ENCODE measurements at regions not wholly inside any gene's neighbourhood (a gene's known extent, or its start where the extent isn't known, plus 50 kb on each side); places are given as distances from the start of the nearest gene placed in this dataset.
A peak's percentile ranks its signal among the peaks of the same experiment; 100 is the strongest.
"Not testable (repeated sequence)": the region's sequence is repeated elsewhere in the genome, so short reads cannot be mapped to it uniquely, and the experiment has no call there.

DNA sequence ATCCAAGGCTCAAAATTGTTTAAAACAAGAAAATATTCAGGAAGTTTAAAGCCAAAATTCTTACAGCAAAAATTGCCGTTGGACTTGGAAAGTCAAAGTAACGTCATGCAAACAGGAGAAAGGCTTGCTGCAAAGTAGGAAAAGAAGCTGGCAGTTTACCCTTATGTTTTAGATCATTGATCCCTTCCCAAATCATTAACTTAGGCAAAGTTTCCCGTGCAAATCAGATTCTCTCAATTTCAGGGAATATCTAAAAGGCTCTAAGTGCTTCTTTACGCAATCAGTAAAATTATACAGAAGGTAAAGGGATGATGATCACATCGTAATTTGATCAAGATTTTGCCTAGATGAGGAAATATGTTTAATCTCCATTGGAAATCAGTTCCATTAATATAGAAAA, 197.5 kb downstream of the ALDH8A1 start:
- no peaks in the 10 kb centered on the region for H3K36me3 ChIP-seq
- H3K4me3 ChIP-seq, result no peak overlapping the region
- H3K4me1 ChIP-seq, result peaks cover 0 to 14% (median 0%) of the 10 kb centered on the region in 3 donors
- 79 to 86% methylated on average over 5 of the region's 5 CpGs for WGBS, 2 donors
- no peak for DNase-seq
- TF ChIP-seq, protein P1, sequence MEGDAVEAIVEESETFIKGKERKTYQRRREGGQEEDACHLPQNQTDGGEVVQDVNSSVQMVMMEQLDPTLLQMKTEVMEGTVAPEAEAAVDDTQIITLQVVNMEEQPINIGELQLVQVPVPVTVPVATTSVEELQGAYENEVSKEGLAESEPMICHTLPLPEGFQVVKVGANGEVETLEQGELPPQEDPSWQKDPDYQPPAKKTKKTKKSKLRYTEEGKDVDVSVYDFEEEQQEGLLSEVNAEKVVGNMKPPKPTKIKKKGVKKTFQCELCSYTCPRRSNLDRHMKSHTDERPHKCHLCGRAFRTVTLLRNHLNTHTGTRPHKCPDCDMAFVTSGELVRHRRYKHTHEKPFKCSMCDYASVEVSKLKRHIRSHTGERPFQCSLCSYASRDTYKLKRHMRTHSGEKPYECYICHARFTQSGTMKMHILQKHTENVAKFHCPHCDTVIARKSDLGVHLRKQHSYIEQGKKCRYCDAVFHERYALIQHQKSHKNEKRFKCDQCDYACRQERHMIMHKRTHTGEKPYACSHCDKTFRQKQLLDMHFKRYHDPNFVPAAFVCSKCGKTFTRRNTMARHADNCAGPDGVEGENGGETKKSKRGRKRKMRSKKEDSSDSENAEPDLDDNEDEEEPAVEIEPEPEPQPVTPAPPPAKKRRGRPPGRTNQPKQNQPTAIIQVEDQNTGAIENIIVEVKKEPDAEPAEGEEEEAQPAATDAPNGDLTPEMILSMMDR (IDR thresholded peaks at IDR 0.05), result no peak
- no peak for TF ChIP-seq POLR2A (IDR thresholded peaks at IDR 0.05)
- H3K27ac ChIP-seq, result no peak overlapping the region
- peaks cover 0 to 4% (median 0%) of the 10 kb centered on the region in 4 donors for H3K27me3 ChIP-seq
- intact Hi-C loops (cut with DNase I), result no loop called here
- no peaks in the 10 kb centered on the region for H3K9me3 ChIP-seq

DNA sequence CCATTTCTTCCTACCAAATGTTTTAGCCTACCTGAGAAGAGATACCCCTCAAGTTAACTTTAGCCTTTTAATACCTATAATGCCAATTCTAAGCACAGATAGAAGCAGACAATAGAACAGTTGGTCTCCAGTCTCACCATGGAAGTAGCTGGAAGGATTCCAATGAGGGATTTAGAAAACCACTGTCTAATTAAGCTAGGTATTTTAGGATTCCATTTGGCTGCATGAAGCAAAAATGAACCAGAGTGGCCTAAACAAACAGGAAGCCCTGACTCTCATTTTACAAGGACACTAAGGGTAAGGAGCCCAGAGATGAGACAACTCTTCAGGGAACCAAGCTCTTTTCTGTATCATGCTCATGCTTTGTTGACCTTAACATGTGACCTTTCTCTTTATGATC, 199.2 kb downstream of the ALDH8A1 start:
- TF ChIP-seq, protein P1 (IDR thresholded peaks at IDR 0.05), result no peak
- no peak for TF ChIP-seq POLR2A (IDR thresholded peaks at IDR 0.05)
- Histone ChIP-seq H3K9me3 (no peaks in the 10 kb centered on the region), H3K36me3 (no peaks in the 10 kb centered on the region), H3K4me3 (no peak overlapping the region), H3K27ac (no peak overlapping the region), H3K27me3 (peaks cover 0 to 7% (median 1%) of the 10 kb centered on the region in 4 donors), H3K4me1 (peaks cover 0 to 13% (median 0%) of the 10 kb centered on the region in 3 donors)
- intact Hi-C loops (cut with DNase I), result no loop called here
- no peak for DNase-seq

DNA sequence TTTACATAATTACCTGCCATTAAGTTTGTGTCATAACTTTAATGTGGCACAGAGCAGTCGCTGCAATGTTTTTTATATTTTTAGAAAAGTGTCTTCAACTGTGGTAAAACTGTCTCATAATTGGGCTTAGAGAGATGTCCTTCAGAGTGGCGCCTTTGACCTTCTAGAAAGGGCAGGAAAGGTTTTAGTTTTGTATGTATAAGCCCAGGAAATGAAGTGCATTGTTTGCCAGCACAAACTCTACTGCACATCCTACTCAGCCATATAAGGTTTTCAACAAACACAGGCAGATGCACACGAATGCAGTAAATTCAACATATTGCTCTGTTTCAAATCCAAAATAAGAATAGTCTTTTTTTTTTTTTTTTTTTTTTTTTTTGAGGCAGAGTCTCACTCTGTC, 201.4 kb downstream of the ALDH8A1 start:
- Histone ChIP-seq H3K27me3 (peaks cover 0 to 11% (median 1%) of the 10 kb centered on the region in 4 donors), H3K4me1 (peaks cover 0 to 4% (median 0%) of the 10 kb centered on the region in 3 donors), H3K9me3 (no peaks in the 10 kb centered on the region), H3K27ac (no peak overlapping the region), H3K4me3 (no peak overlapping the region), H3K36me3 (no peaks in the 10 kb centered on the region)
- WGBS, 2 donors, result 76 to 85% methylated on average over 3 of the region's 3 CpGs
- intact Hi-C loops (cut with DNase I), result no loop called here
- no peak for DNase-seq
- no peak for TF ChIP-seq POLR2A (IDR thresholded peaks at IDR 0.05)
- TF ChIP-seq, protein P1 (IDR thresholded peaks at IDR 0.05), result no peak

DNA sequence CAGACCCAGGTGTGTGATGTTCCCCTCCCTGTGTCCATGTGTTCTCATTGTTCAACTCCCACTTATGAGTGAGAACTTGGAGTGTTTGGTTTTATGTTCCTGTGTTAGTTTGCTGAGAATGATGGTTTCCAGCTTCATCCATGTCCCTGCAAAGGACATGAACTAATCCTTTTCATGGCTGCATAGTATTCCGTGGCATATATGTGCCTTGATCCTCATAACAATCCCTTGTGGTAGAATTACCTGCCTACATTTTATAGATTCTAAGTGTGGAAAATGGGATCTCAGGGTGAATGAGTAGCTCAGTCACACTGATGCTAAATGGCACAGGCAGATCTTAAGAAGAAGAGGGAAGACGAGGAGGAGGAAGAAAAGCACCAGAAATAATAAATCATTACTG, 202.7 kb downstream of the ALDH8A1 start:
- H3K9me3 ChIP-seq; H3K36me3 ChIP-seq; H3K4me3 ChIP-seq; H3K27ac ChIP-seq; intact Hi-C loops (cut with DNase I); DNase-seq; H3K4me1 ChIP-seq: not testable (repeated sequence)
- 87 to 88% methylated on average over 2 of the region's 2 CpGs for WGBS, 2 donors
- H3K27me3 ChIP-seq, result peaks cover 0 to 11% (median 1%) of the 10 kb centered on the region in 4 donors

DNA sequence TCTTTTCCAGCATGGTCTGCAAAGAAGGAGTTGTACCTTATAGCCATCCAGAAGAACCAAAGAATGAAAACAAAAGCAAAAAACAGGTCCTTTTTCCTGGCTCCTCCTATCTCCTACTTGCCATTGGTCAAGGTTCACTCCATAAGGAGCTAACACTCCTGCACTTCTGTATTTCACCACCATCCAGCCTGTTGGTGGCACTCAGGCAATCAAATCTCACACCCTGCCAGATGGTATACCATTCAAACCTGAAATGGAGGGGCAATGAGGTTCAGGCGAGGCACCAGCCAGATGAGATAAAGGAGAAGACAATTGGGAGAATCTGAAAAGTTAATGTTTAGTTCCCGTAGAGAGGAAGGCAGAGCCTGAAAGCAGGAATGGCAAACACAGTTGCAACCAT, 203.8 kb downstream of the ALDH8A1 start:
- H3K36me3 ChIP-seq, result no peaks in the 10 kb centered on the region
- no peak overlapping the region for H3K27ac ChIP-seq
- intact Hi-C loops (cut with DNase I), result no loop called here
- TF ChIP-seq, protein P1 (IDR thresholded peaks at IDR 0.05), result peak in 1 of 6 experiments; percentile 13
- TF ChIP-seq POLR2A (IDR thresholded peaks at IDR 0.05), result no peak
- H3K4me3 ChIP-seq, result no peak overlapping the region
- H3K4me1 ChIP-seq, result no peaks in the 10 kb centered on the region
- H3K9me3 ChIP-seq, result no peaks in the 10 kb centered on the region
- H3K27me3 ChIP-seq, result peaks cover 0 to 11% (median 1%) of the 10 kb centered on the region in 4 donors
- no peak for DNase-seq
- 87 to 92% methylated on average over 2 of the region's 2 CpGs for WGBS, 2 donors

DNA sequence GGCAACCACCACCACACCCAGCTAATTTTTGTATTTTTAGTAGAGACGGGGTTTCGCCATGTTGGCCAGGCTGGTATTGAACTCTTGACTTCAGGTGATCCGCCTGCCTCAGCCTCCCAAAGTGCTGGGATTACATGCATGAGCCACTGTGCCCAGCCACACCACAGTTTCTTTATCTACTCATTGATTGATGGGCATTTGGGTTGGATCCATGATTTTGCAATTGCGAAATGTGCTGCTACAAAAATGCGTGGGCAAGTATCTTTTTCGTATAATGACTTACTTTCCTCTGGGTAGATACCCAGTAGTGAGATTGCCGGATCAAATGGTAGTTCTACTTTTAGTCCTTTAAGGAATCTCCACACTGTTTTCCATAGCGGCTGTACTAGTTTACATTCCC, 204.7 kb downstream of the ALDH8A1 start:
- H3K27ac ChIP-seq; H3K9me3 ChIP-seq; DNase-seq; H3K4me3 ChIP-seq; H3K4me1 ChIP-seq; H3K36me3 ChIP-seq; intact Hi-C loops (cut with DNase I): not testable (repeated sequence)
- 67 to 69% methylated on average over 6 to 8 of the region's 8 CpGs for WGBS, 2 donors
- H3K27me3 ChIP-seq, result peaks cover 0 to 11% (median 1%) of the 10 kb centered on the region in 4 donors
